ENCODE measurements at regions not wholly inside any gene's neighbourhood (a gene's known extent, or its start where the extent isn't known, plus 50 kb on each side); places are given as distances from the start of the nearest gene placed in this dataset.

DNA sequence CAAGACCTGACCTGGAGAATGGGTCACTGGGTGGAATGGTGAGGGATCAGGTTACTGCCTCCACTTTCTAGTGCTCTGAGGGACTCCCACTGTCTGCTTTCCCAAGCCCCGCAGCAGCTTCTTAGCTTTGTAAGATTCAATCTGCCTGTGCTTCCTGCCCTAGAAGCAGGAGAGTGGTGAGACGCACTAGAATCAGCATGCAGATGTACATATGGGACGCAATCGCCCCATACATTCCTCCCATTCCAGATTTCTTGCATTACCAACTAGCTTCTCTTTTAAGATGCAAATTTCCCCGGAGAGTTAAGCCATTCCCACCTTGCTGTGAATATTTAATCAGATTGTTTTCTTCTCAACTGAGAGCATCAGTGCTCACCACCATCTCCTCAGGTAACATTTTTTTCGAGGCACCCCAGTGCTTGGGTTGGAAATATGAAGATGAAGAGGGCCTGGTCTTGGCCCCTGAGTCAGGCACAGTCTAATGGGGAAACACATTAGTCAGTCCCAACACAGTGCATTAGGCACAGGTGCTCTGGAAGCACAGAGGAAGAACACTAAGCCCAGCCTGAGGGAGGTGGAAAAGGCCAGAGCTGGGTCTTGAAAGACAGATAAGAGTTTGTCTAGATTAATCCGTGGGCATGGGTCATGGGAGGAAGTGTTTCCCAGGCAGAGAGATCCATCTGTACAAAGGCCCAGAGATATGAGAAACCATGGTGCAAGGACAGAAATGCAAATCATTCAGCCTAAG is 66.7 kb upstream of the PRPS1 start:
- no peak for DNase-seq

DNA sequence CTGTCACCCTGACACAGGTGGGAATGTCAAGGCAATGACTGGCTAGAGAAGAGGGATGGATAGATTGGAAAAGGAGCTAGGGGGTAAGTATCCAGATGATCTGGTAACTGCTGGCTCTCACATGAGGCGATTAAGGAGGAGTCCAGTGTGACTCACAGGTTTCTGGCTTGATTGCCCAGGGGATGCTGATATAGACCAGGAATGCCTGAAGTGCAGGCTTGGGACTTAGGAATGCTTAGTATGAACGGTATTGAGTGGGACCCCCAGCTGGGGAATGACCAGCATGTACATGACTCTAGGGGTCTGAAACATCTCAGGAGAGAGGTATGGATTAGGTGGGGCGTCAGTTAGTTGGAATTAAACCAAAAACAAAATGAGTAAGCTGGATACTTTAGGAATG is 65.8 kb upstream of the PRPS1 start:
- no peak for DNase-seq

DNA sequence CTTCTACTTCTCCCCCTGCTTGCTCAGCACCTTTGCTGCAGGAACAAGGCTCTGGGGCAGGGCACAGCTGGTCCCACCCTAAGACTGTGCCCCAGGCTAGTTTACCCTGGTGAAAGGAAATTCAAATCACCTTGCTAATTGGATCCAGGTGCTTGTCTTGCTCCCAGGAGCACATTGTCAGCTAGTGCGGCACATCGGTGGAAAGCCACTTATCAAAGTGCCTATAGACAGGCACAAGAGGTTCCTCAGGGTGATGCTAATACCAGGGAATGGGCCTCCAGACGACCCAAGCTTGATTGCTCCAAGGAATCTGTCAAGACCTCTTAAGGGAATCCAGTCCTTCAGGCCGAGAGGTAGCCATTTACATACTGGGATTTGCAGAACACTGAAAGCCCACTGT is 64.5 kb upstream of the PRPS1 start:
- no peak for DNase-seq

DNA sequence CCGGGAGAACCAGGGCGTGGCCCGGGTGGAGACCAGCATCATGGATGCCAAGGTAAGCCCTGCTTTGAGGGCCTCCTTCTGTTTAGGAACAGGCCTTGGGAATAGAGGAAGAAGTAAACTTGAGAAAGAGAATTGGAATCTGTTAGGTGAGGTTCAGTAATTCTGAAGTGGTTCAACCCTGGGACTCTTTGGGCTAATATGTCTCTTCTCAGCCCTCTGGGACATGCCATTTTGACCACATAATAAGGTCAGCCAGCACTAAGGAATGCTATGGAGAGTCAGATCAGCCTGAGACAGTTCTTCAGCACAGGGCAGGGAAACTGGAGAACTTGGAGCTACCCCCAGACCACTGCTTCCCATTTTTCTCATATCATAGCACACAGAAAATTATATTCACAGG is 63.3 kb upstream of the PRPS1 start:
- DNase-seq: no peak

DNA sequence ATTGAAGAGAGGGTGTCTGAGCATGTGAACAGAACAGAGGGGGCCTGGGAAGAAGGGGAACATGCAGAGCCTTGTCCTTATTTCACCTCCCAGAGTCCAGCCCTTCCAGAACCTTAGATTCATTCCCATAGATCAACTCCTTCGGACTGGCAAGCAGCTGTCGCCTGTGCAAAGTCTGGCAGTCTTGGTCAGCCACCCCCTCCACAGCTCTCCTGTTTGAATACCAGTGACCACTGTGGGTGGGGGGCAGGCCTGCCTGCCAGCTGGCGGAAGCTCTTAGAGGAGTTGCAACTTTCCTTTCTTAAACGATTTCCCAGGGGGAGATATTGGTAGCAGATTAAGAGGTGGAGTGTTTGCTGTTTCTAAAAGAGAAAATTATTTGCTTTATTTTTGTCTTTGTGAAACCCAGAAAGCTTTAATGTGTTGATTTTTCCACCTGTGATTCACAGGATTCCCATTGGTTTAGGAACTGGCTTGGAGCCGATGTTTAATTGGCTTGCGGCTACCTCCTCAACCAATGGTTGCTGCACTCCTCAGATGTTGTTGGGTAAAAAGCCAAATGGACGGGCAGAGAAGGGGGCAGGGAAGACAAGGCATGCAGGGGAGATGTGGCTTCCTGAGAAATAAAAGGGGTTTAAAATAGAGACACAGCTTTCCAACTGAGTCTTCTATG is 62.2 kb upstream of the PRPS1 start:
- DNase-seq: no peak

DNA sequence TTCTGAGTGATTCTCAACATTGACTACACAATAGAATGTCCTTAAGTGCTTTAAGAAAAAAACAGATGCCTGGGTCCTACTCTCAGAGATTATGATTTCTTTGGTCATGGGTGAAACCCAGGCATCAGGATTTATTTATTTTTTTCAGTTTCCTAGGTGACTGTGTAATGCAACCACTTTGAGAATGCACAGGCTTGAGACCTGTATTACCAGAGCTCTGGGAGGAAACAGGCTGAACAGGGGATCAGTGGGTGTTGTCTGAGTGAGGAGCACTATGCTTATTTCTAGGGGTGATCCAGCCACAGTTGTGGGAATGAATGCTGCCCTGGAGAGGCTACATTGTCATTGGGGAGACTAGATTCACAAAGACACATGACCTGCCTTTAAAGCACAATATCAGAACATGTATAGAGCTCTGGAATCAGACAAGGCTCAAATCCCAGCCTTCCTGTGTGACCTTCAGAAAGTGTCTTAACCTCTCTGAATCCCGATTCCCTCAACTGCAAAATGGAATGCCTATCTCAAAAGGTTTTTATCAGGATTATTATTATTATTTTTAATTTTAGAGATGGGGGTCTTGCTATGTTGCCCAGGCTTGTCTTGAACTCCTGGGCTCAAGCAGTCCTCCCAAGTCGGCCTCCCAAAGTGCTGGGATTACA is 61.6 kb upstream of the PRPS1 start:
- DNase-seq: no peak

DNA sequence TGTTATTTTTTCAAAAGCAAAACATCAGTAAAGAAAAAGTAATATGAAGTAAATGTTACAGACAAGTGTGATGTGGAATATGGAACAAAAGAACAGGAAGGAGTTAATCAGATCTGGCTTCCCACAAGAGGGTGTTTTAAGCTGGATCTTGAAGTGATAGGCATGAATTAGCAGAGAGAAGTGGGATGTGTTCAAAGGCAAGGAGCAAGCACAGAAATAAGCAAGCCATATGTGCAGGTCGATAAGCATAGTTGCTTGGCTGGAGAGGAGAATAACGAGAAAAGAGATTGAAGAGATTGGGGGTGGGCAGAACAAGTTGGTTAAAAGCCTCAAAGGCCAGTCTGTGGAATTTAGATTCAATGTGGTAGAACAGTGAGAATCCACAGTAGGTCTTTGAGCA is 60.9 kb upstream of the PRPS1 start:
- DNase-seq: no peak

DNA sequence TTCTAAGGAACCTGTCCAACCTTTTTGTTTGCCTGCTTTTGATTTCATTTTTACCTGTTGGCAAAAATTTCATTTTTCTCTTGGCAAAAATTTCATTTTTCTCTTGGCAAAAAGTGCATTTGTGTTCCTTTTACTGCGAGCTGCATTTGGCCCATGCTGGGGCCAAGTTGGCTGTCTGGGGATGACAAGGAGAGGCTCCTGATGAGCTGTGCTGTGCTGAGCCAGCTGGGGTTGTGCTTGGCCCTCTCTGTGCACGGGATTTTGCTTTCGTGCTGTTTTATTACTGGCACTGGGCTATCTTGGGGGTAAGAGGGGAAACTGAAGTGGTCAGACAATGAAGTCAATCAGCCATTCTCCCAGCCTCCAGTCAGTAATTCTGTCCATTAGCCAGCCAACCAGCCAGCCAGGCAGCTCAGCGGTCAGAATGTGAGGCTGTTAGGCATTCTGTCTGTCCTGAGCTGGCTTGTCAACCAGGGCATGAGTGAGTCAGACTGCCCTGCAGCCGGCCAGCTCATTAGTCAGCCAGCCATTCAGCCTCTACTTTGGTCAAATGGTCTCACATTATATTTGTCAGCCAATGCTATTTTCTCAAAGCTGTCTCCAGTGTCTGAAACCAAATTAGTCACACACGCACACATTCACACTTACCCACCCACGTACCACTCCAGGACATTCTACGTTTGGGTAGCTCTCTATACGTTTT is 56.9 kb upstream of the PRPS1 start:
- DNase-seq: no peak

DNA sequence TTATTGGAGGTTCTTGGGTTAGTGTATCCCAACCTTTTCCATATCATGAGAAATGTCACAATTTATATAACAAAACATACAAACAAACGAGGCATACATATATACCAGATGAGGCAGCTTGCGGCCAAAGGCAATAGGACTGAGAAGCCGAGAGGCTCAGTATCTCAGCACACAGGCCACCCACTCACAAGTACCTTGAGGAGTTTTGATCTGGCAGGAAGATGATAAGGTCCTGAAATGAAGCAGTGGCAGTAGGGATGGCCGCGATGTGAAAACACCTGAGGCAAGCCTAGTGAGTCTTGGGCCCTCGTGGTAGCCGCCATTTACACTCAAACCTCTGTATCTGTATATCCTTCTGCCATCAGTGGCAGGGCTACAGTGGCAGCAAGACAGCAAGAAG is 55.3 kb upstream of the PRPS1 start:
- no peak for DNase-seq

DNA sequence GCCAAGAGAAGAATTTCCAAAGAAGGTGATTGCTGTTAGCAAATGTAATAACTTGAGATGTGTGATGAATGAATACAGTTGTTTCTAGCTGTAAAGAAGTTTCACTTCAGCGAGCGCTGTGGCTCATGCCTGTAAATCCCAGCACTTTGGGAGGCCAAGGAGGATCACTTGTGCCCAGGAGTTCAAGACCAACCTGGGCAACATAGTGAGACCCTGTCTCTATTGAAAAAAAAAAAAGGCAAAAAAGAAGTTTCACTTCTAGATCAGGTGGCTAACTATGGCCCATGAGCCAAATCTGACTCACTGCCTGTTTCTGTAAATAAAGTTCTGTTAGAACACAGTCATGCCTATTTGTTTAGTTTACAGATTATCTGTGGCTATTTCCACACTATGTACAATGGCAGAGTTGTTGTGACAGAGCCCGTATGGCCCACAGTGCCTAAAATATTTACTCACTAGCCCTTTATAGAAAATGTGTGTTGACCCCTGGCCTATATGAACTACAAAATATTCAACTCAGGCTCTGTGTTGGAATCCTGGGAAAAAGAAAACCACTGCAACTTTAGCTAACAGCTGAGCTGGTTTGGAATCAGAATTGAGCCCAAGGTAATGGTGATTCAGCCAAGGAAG is 54.1 kb upstream of the PRPS1 start:
- DNase-seq: no peak

DNA sequence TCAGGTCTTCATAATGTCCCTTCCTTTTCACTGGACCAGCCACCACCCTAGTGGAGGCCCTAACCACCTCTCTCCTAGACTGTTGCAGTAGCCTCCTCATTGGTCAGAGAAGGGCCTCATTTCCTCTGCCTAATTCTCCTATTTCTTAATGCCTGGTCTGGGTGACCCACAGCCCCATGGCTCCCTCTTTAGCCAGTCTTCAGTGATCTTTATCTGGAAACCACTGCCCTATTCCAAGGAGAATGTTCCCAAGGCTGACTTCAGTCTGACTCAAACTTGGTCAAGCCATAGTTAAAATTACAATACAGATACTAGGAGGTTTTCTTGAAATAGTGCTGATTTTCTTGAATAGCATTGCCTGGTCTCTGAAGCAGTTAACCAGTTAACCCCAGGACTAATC is 53.6 kb upstream of the PRPS1 start:
- no peak for DNase-seq

DNA sequence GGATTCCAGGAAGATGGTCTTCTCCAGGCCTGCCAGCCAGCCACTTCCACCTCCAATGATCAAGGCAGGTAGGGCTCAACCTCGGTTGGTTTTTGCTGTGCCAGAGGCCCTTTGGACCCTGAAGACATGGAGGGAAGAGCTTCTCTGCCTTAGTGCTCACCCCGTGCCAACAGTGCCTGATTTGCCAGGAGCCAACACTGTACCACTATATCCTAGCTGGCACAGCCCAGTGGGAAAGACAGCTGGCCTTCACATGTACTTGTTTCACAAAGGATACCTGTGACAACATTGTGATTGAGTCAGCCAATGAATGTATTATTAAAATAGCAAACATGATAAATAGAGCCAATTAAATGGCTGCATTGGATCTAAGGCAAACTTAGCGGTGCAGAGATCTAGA is 51.9 kb upstream of the PRPS1 start:
- DNase-seq: no peak

DNA sequence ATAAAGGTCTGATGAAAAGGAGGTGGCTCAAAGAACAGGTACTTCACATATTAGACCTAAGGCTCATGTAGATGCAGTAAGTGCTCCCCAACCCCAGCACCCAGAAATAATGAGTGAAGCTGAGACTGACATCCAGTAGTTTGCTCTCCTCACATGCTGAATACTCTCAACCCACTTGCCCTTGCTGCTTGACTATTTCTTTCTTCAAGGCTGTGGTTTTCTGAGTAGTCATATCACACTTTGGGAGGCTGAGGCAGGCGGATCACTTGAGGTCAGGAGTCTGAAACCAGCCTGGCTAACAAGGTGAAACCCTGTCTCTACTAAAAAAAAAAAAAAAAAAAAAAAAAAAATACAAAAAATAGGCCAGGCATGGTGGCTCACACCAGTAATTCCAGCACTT is 51.5 kb upstream of the PRPS1 start:
- no peak for DNase-seq

DNA sequence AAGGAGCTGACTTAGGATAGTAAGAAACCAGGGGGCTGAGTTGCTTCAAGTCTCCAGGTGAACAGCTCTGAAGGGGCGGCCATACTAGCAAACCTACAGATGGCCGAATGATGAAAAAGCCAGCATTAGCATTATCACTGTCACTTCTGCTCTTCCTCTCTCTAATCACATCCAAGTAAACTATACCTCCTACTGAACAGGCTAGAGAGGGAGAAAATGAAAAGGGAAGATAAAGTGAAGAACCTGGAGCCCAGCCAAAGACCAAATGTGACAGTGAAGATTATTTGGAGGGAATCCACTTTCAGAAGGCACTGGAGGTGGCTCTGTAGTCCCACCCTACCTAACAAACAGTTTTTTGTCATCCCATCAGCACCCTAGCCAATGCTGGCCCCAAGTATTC is 50.4 kb upstream of the PRPS1 start:
- no peak for DNase-seq

Data from activated effector memory CD4-positive, alpha-beta T cell treated with anti-CD3 and anti-CD28 coated beads, Interleukin-2, amount 50 U/mL, for 16 hours (primary cell).